ENCODE measurements at regions not wholly inside any gene's neighbourhood (a gene's known extent, or its start where the extent isn't known, plus 50 kb on each side); places are given as distances from the start of the nearest gene placed in this dataset.

DNA sequence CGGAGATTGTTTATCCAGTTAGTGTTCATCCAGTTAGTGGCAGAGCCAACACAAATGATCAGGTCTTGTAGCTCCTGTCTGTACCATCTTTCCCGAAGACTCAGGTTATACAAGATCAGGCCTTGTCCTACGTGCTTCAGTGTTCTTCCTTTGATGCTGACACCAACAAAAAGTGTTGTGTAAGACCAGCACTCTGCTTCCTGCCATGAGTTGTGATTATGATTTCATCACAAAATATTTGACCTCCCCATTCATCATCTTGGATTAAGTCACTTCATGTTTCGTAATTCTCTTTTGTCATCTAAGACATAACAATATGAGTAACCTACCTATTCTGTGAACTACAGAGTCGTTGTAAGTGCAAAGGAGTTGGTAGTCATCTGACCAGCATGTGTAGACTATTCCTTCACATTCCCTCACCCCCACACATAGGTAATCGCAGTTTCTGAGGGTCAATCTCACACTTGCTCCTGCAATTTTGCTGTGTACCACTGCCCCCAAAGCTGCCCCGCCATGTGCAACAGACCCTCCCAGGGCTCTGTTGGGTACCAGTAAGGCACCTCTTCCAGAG is 135.6 kb upstream of the SLC22A23 start:
- TF ChIP-seq ZFX (IDR thresholded peaks at IDR 0.05) (no peak), CTCF (conservative IDR thresholded peaks at IDR 0.05) (no peak)
